ENCODE measurements at regions not wholly inside any gene's neighbourhood (a gene's known extent, or its start where the extent isn't known, plus 50 kb on each side); places are given as distances from the start of the nearest gene placed in this dataset.
A peak's percentile ranks its signal among the peaks of the same experiment; 100 is the strongest.

- no peak overlapping the region for H3K4me2 ChIP-seq (ENCODE audit: low read length)
- H2AFZ ChIP-seq (ENCODE audit: low read depth, low read length) = no peak overlapping the region
- no peaks in the 10 kb centered on the region for H3K9me3 ChIP-seq (ENCODE audit: low read length)
- no peak overlapping the region for H3K4me3 ChIP-seq (ENCODE audit: low read length)
- H3F3A ChIP-seq (ENCODE audit: insufficient read depth, low read length, poor library complexity, severe bottlenecking) = no peaks in the 10 kb centered on the region
- no peaks in the 10 kb centered on the region for H3K36me3 ChIP-seq (ENCODE audit: insufficient read depth, low read length)
- no peak overlapping the region for H3K27ac ChIP-seq (ENCODE audit: low read length)
- no peaks in the 10 kb centered on the region for H3K79me2 ChIP-seq (replicated peaks; ENCODE audit: insufficient read depth, low read length)
- no peaks in the 10 kb centered on the region for H3K27me3 ChIP-seq (ENCODE audit: insufficient read depth, low read depth, low read length)
- H4K20me1 ChIP-seq (ENCODE audit: insufficient read depth) = no peaks in the 10 kb centered on the region
- H3K9ac ChIP-seq (ENCODE audit: low read length) = no peak overlapping the region
- H3K9me2 ChIP-seq (ENCODE audit: insufficient read depth, low read length) = no peaks in the 10 kb centered on the region
- TF ChIP-seq CTCF (IDR thresholded peaks at IDR 0.05; ENCODE audit: poor library complexity, severe bottlenecking) (peak; percentile 19), RAD21 (conservative IDR thresholded peaks at IDR 0.05) (no peak), POLR2AphosphoS5 (IDR thresholded peaks at IDR 0.05) (no peak)
Measured at GRCh38 chr11:36711104-36711825, 113.2 kb upstream of the RAG2 start.

Small RNA genes in the stretch of these regions (small RNA-seq; reads per million reads assigned to genes)
- gene RF00322 (0 reads per million in 3 experiments), gene RNU6-99P (0 to 0.08 (median 0.03) reads per million in 3 experiments)
